ENCODE measurements at regions not wholly inside any gene's neighbourhood (a gene's known extent, or its start where the extent isn't known, plus 50 kb on each side); places are given as distances from the start of the nearest gene placed in this dataset.

DNA sequence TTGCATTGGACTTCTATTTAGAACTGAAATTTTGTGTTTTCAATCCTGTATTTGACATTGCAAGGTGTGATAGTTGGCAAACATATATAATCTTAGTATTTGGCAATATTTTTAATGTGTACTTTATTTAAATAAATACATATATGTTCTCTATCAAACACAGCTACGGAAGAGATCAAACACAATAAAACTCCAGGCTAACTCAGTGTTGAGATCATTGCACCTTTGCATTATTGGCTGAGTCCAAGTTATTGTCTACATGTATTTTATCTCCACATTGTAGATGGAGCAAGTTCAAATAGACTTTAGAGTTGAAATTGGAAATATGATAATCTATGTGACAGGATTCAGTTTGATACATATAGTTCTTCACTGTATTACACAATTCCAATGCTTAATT is 176.7 kb downstream of the ST6GAL2 start:
- DNase-seq (ENCODE audit: low read depth, low spot score), result no peak

DNA sequence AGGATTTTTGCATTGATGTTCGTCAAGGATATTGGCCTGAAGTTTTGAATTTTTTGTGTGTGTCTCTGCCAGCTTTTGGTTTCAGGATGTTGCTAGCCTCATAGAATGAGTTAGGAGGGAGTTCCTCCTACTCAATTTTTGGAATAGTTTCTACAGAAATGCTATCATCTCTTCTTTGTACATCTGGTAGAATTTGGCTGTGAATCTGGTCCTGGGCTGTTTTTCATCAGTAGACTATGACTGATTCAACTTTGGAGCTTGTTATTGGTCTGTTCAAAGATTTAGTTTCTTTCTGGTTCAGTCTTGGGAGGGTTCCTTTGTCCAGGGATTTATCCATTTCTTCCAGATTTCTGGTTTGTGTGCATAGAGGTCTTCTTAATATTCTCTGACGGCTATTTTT is 166.7 kb downstream of the ST6GAL2 start:
- no peak for DNase-seq (ENCODE audit: low read depth, low spot score)

DNA sequence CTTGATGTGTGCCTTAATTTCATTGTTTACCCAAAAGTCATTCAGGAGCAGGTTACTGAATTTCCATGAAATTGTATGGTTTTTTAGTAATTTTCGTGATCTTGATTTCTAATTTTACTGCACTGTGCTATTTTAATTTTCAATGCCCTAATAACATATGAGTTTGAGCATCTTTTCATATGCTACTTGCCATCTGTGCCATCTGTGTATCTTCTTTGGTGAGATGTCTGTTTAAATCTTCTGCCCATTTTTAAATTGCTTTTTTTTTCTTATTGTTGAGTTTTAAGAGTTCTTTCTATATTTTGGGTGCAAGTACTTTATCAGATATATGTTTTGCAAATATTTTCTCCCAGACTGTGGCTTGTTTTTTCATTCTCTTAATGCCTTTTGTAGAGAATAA is 165.9 kb downstream of the ST6GAL2 start:
- no peak for DNase-seq (ENCODE audit: low read depth, low spot score)

DNA sequence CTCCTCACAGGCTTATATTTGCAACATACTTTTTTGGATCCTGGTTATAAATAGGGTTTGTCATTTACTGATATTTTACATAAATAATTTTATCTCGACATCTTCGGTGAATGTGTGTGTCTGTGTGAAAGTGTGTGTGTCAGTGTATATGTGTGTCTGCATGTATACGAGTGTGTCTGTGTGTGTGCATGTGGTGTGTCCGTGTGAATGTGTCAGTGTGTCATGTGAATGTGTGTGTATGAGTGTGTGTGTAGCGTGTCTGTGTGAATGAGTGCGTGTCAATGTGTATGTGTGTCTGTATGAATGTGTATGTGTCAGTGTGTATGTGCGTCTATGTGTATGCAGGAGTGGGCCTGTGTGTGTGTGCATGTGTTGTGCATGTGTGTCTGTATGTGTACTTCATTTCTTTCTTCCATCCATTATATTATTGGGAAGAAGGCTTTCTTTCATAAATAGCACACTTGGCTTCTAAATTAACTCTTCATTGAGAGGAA is 161.6 kb downstream of the ST6GAL2 start:
- DNase-seq (ENCODE audit: low read depth, low spot score), result no peak

DNA sequence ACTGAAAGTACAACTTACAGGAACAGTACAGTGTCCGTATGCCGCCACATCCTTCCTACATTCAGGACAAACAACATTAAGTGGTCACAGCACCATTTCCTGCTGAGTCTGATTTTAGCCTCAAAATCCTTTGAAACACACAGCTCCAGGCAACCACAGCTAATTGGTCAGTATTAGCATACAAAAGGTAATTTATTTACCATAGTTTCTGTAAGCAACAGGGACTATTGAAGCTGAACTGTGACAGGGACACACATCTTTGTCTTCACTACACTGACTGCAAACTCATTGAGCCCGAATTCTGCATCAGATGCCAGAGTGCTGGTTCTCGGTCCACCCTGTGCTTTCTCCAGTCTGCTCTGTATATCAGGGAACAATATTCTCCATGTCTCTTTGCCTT is 151.8 kb downstream of the ST6GAL2 start:
- DNase-seq (ENCODE audit: low read depth, low spot score), result no peak

DNA sequence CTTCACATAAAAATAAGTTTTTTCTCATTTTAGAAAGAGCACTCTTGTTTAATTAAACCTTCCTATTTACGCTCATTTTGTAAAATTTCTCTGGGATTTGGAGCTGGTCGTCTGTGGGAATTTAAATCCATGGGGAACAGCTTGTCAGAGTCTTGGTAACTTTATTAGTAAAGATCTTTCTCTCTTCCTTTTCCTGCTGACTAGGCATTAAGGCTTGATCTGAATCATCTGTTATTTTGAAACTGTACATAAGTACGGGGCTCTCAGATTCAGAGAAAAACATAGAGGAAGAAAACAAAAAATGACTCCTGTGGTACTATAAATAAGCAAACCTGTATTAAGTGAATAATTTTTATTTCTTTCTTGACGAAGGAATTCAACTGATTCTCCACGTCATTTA is 150.2 kb downstream of the ST6GAL2 start:
- no peak for DNase-seq (ENCODE audit: low read depth, low spot score)

DNA sequence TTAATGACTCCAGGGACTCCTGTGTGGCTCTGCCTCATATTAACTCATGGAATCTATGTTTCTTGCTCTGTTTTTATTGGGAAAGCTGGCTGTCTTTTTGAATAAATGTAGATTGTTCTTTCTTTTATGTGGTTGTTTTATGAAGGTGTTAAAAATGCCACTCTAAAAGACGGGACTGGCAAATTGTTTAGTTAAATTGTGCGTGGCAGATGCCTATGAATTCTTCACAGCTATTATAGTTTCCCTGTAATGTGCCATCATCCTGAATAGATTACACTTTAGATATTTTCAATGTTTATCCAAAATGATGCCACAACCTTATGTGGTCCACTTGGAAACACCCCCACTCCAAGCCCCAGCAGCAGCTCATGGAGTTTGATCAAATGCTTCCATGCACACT is 149.7 kb downstream of the ST6GAL2 start:
- no peak for DNase-seq (ENCODE audit: low read depth, low spot score)

DNA sequence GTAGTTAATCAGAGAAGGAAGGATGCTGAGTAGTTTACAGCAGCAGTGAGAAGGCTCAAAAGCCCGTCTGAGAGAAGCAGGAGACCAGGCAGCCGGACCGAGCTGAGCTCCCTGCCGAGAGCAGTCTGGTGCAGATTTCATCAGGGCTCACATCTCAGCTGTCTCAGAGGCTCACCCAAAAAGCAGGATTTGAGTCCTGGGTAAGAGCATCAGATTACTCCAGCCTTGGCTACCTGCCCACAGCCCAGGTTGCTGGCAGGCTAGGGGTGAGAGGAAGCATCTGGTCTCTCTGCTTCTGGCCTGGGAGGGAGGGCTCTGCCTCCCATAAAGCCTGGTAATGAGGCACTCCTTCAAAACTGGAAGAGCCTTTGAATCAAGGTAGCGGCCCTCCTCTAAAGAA is 140.5 kb downstream of the ST6GAL2 start:
- no peak for DNase-seq (ENCODE audit: low read depth, low spot score)

DNA sequence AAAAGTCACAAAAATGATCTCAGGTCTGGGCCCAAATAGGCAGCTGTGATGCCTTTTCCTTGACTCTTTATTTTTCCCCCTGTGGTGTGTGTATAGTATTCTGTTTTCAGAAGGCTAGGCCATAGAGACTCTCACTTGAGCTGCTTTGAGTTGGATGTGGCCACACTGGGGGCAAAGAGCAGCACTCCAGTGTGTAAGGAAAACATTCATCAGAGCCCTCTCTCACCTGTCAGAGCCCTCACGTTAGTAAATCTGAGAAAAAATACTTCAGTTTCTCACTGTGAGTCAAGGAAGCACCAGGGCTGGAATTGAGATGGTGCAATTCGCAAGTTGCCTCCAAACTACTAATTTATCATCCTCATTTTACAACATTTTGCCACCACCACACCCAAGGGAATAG is 136.1 kb downstream of the ST6GAL2 start:
- no peak for DNase-seq (ENCODE audit: low read depth, low spot score)

Data from brain pericyte (primary cell).